Lung (tissue), 11 donors: ENCODE measurements at regions not wholly inside any gene's neighbourhood (a gene's known extent, or its start where the extent isn't known, plus 50 kb on each side); places are given as distances from the start of the nearest gene placed in this dataset.

Experiments
- ATAC-seq: fragments of 200-7000 bp; cut with Tn5 transposase; one replicate; pipeline ENCODE4 v1.9.1; 2020; ENCODE audit warnings: moderate number of reproducible peaks; ENCODE audit not compliant: insufficient read depth, low FRiP score
- DNase-seq, 3 donors: peaks; one replicate each; pipeline ENCODE4 v3.0.0-alpha.2; 2013 to 2017
- H3K27ac ChIP-seq, 2 donors: one replicate each; pipeline ENCODE4 v1.5.1; 2013; ENCODE audit warnings: mild to moderate bottlenecking in 2 of 2, moderate library complexity in 2 of 2, control low read depth in 1 of 2, inconsistent platforms in 1 of 2, low read depth in 1 of 2, low read length in 1 of 2
- H3K27me3 ChIP-seq, 3 donors: one replicate each; pipeline ENCODE4 v1.5.1; 2013; ENCODE audit warnings: low read length in 2 of 3; ENCODE audit not compliant: control insufficient read depth in 3 of 3, insufficient read depth in 3 of 3
- H3K36me3 ChIP-seq, 4 donors: one replicate each; pipeline ENCODE4 v1.5.1; 2013; ENCODE audit warnings: low read length in 4 of 4, mild to moderate bottlenecking in 1 of 4, moderate library complexity in 1 of 4; ENCODE audit not compliant: control insufficient read depth in 4 of 4, insufficient read depth in 4 of 4
- H3K4me1 ChIP-seq, 5 donors: one replicate each; pipeline ENCODE4 v1.5.1; 2013; ENCODE audit warnings: low read length in 5 of 5, mild to moderate bottlenecking in 2 of 5, moderate library complexity in 1 of 5; ENCODE audit not compliant: control insufficient read depth in 5 of 5, insufficient read depth in 5 of 5
- H3K4me3 ChIP-seq: one replicate; pipeline ENCODE4 v1.5.1; 2013; ENCODE audit warnings: mild to moderate bottlenecking, control low read depth, moderate library complexity
- H3K9ac ChIP-seq, 2 donors: one replicate each; pipeline ENCODE4 v1.5.1; 2013; ENCODE audit warnings: low read length in 2 of 2, control low read depth in 1 of 2; ENCODE audit not compliant: insufficient read depth in 1 of 2
- H3K9me3 ChIP-seq, 4 donors: one replicate each; pipeline ENCODE4 v1.5.1; 2013; ENCODE audit warnings: low read length in 3 of 4, mild to moderate bottlenecking in 1 of 4, moderate library complexity in 1 of 4; ENCODE audit not compliant: control insufficient read depth in 4 of 4, insufficient read depth in 3 of 4
- CTCF ChIP-seq: IDR thresholded peaks from 2 replicates; pipeline ENCODE4 v1.5.1; 2012; ENCODE audit warnings: mild to moderate bottlenecking; ENCODE audit errors: control extremely low read depth, extremely low read depth
- WGBS, 2 donors: extraction: QIAGEN DNeasy Blood & Tissue Kit; methylation state at CpG; one replicate each; pipeline ENCODE4 v1.1.7; 2013; 5-methylcytosine and 5-hydroxymethylcytosine counted together
- donor health status: control.
- donor health status: control.
- donor health status: Bipolar disorder and iron deficiency.
- donor health status: healthy.
- donor health status: DM: yes; HTN: yes; CAD: no.

GRCh38 chr3:5344707-5345106, 157.2 kb downstream of the EDEM1 start:
- DNase-seq, result no peak
- Histone ChIP-seq H3K4me3 (no peak overlapping the region), H3K36me3 (no peaks in the 10 kb centered on the region), H3K27me3 (no peaks in the 10 kb centered on the region), H3K27ac (no peak overlapping the region), H3K4me1 (peaks cover 0 to 4% (median 0%) of the 10 kb centered on the region in 5 donors), H3K9me3 (peaks cover 0 to 4% (median 0%) of the 10 kb centered on the region in 4 donors), H3K9ac (no peak overlapping the region)
- 81 to 90% methylated on average over 1 of the region's 1 CpG for WGBS, 2 donors
- TF ChIP-seq CTCF, result no peak
- ATAC-seq, result no peak

GRCh38 chr3:5347486-5347885, 160.0 kb downstream of the EDEM1 start:
- no peak overlapping the region for H3K27ac ChIP-seq
- DNase-seq (no peak), ATAC-seq (no peak)
- no peak overlapping the region for H3K9ac ChIP-seq
- H3K36me3 ChIP-seq, result no peaks in the 10 kb centered on the region
- peaks cover 0 to 4% (median 0%) of the 10 kb centered on the region in 5 donors for H3K4me1 ChIP-seq
- TF ChIP-seq CTCF, result no peak
- no peak overlapping the region for H3K4me3 ChIP-seq
- peaks cover 0 to 4% (median 0%) of the 10 kb centered on the region in 4 donors for H3K9me3 ChIP-seq
- H3K27me3 ChIP-seq, result no peaks in the 10 kb centered on the region

GRCh38 chr3:5348229-5348902, 160.9 kb downstream of the EDEM1 start:
- no peaks in the 10 kb centered on the region for H3K27me3 ChIP-seq
- TF ChIP-seq CTCF, result no peak
- H3K4me3 ChIP-seq, result no peak overlapping the region
- no peak for ATAC-seq
- 83 to 94% methylated on average over 5 of the region's 5 CpGs for WGBS, 2 donors
- peaks cover 0 to 4% (median 0%) of the 10 kb centered on the region in 4 donors for H3K9me3 ChIP-seq
- H3K4me1 ChIP-seq, result peaks cover 0 to 4% (median 0%) of the 10 kb centered on the region in 5 donors
- no peak overlapping the region for H3K9ac ChIP-seq
- no peak for DNase-seq
- no peak overlapping the region for H3K27ac ChIP-seq
- no peaks in the 10 kb centered on the region for H3K36me3 ChIP-seq

- Histone ChIP-seq H3K36me3 (no peaks in the 10 kb centered on the region), H3K9me3 (peaks cover 0 to 4% (median 0%) of the 10 kb centered on the region in 4 donors), H3K4me1 (no peaks in the 10 kb centered on the region), H3K27ac (no peak overlapping the region), H3K27me3 (no peaks in the 10 kb centered on the region), H3K9ac (no peak overlapping the region), H3K4me3 (no peak overlapping the region)
- no peak for DNase-seq
- WGBS, 2 donors, result 61 to 62% methylated on average over 2 of the region's 2 CpGs
- ATAC-seq, result no peak
- TF ChIP-seq CTCF, result no peak
Measured at GRCh38 chr3:5349343-5349742, 161.8 kb downstream of the EDEM1 start.
